GM23338 (cell line): ENCODE measurements at regions not wholly inside any gene's neighbourhood (a gene's known extent, or its start where the extent isn't known, plus 50 kb on each side); places are given as distances from the start of the nearest gene placed in this dataset.

Experiments
- ATAC-seq: fragments of 200-7000 bp; cut with Tn5 transposase; 3 replicates; pipeline ENCODE4 v1.9.1; 2020
- DNase-seq: peaks from one replicate; pipeline ENCODE4 v3.0.0-alpha.2; 2015; ENCODE audit warnings: low spot score
- H2AFZ ChIP-seq: fragments of 200-600 bp; sonication (generic); 2 replicates; pipeline ENCODE4 v1.8.0; 2016; ENCODE audit warnings: antibody characterized with exemption, mild to moderate bottlenecking, moderate library complexity
- H3F3A ChIP-seq: fragments of 200-600 bp; sonication (generic); replicated peaks from 2 replicates; pipeline ENCODE4 v1.8.0; 2017; ENCODE audit warnings: antibody characterized with exemption, mixed run types, low read depth
- H3K27ac ChIP-seq: fragments of 200-600 bp; sonication (generic); 2 replicates; pipeline ENCODE4 v1.6.1; 2016; ENCODE audit warnings: low read depth
- H3K27me3 ChIP-seq: fragments of 200-600 bp; sonication (generic); 2 replicates; pipeline ENCODE4 v1.8.0; 2016; ENCODE audit warnings: mild to moderate bottlenecking, mixed run types, moderate library complexity; ENCODE audit not compliant: insufficient read depth
- H3K36me3 ChIP-seq: fragments of 200-600 bp; sonication (generic); 2 replicates; pipeline ENCODE4 v1.8.0; 2016; ENCODE audit warnings: mild to moderate bottlenecking; ENCODE audit not compliant: insufficient read depth
- H3K4me1 ChIP-seq: fragments of 200-600 bp; sonication (generic); 2 replicates; pipeline ENCODE4 v1.8.0; 2016; ENCODE audit warnings: mild to moderate bottlenecking, moderate library complexity; ENCODE audit not compliant: insufficient read depth
- H3K4me2 ChIP-seq: fragments of 200-600 bp; sonication (generic); 2 replicates; pipeline ENCODE4 v1.7.1; 2017; ENCODE audit warnings: mixed run types
- H3K4me3 ChIP-seq: fragments of 200-600 bp; sonication (generic); 2 replicates; pipeline ENCODE4 v1.6.1; 2016; ENCODE audit warnings: mixed run types
- H3K79me2 ChIP-seq: fragments of 200-600 bp; sonication (generic); replicated peaks from 2 replicates; pipeline ENCODE4 v1.8.0; 2017; ENCODE audit warnings: mild to moderate bottlenecking; ENCODE audit not compliant: insufficient read depth
- H3K9me2 ChIP-seq: fragments of 200-600 bp; sonication (generic); 2 replicates; pipeline ENCODE4 v1.8.0; 2017; ENCODE audit not compliant: insufficient read depth
- H4K20me1 ChIP-seq: fragments of 200-600 bp; sonication (generic); replicated peaks from 2 replicates; pipeline ENCODE4 v1.8.0; 2017; ENCODE audit warnings: mild to moderate bottlenecking; ENCODE audit not compliant: insufficient read depth
- H3K27ac Mint-ChIP-seq: 2 replicates; pipeline ENCODE4 v1.8.0; 2020; ENCODE audit warnings: inconsistent platforms, mild to moderate bottlenecking, moderate library complexity, mixed read lengths
- H3K27me3 Mint-ChIP-seq: 3 replicates; pipeline ENCODE4 v1.8.0; 2022; ENCODE audit warnings: low read depth, mild to moderate bottlenecking, moderate library complexity, mixed read lengths, inconsistent platforms; ENCODE audit not compliant: insufficient read depth, poor library complexity
- H3K36me3 Mint-ChIP-seq: 3 replicates; pipeline ENCODE4 v1.8.0; 2021; ENCODE audit warnings: low read depth, mild to moderate bottlenecking, inconsistent platforms, moderate library complexity, mixed read lengths
- H3K4me1 Mint-ChIP-seq: 3 replicates; pipeline ENCODE4 v1.8.0; 2020; ENCODE audit warnings: mild to moderate bottlenecking, inconsistent platforms, mixed read lengths
- H3K4me3 Mint-ChIP-seq: 3 replicates; pipeline ENCODE4 v1.8.0; 2021; ENCODE audit warnings: moderate library complexity, mild to moderate bottlenecking, inconsistent platforms, mixed read lengths
- H3K9me3 Mint-ChIP-seq: 3 replicates; pipeline ENCODE4 v1.8.0; 2020; ENCODE audit warnings: moderate library complexity, mild to moderate bottlenecking, inconsistent platforms, mixed read lengths
- CREB1 ChIP-seq: fragments of 250-450 bp; sonication (Bioruptor Pico); IDR thresholded peaks from 2 replicates; pipeline ENCODE4 v1.5.0; 2020; ENCODE audit warnings: low read depth, mild to moderate bottlenecking, moderate library complexity
- CTCF ChIP-seq, 2 experiments: fragments of 200-600 bp in 1 of 2; sonication (generic) in 1 of 2; conservative IDR thresholded peaks; 2 replicates each; pipeline versions ENCODE4 v1.5.1 to v1.6.1; 2016 to 2017; ENCODE audit warnings: antibody characterized with exemption in 2 of 2, low read depth in 2 of 2, mild to moderate bottlenecking in 2 of 2, moderate library complexity in 1 of 2
- ETS1 ChIP-seq: IDR thresholded peaks from 2 replicates; pipeline ENCODE4 v1.6.1; 2016; ENCODE audit warnings: antibody characterized with exemption
- EZH2 ChIP-seq: fragments of 200-600 bp; sonication (generic); IDR thresholded peaks from one replicate; pipeline ENCODE4 v1.8.0; 2017; ENCODE audit warnings: antibody characterized with exemption, mild to moderate bottlenecking, low read depth; ENCODE audit not compliant: unreplicated experiment
- EZH2phosphoT487 ChIP-seq: fragments of 200-600 bp; sonication (generic); IDR thresholded peaks from one replicate; pipeline ENCODE4 v1.8.1; 2018; ENCODE audit warnings: antibody characterized with exemption; ENCODE audit not compliant: unreplicated experiment
- JUNB ChIP-seq: IDR thresholded peaks from one replicate; pipeline ENCODE4 v1.6.1; 2016; ENCODE audit warnings: antibody characterized with exemption; ENCODE audit not compliant: unreplicated experiment
- NANOG ChIP-seq: IDR thresholded peaks from 2 replicates; pipeline ENCODE4 v1.6.1; 2016; ENCODE audit warnings: antibody characterized with exemption, borderline replicate concordance
- POLR2AphosphoS5 ChIP-seq: IDR thresholded peaks from 2 replicates; pipeline ENCODE4 v1.6.1; 2016; ENCODE audit warnings: antibody characterized with exemption, low read depth
- REST ChIP-seq: IDR thresholded peaks from one replicate; pipeline ENCODE4 v1.6.1; 2018; ENCODE audit warnings: antibody characterized with exemption; ENCODE audit not compliant: unreplicated experiment
- STAT1 ChIP-seq: IDR thresholded peaks from one replicate; pipeline ENCODE4 v1.6.1; 2016; ENCODE audit warnings: antibody characterized with exemption; ENCODE audit not compliant: unreplicated experiment
- ZNF114 ChIP-seq: fragments of 250-450 bp; sonication (Bioruptor Pico); IDR thresholded peaks from 2 replicates; pipeline ENCODE4 v1.5.0; 2020; ENCODE audit warnings: mild to moderate bottlenecking, moderate library complexity
- ZNF331 ChIP-seq: fragments of 250-450 bp; sonication (Bioruptor Pico); IDR thresholded peaks from 2 replicates; pipeline ENCODE4 v1.5.0; 2020; ENCODE audit warnings: low read depth, mild to moderate bottlenecking, moderate library complexity
- ZNF462 ChIP-seq: fragments of 250-450 bp; sonication (Bioruptor Pico); IDR thresholded peaks from 2 replicates; pipeline ENCODE4 v1.5.0; 2020; ENCODE audit warnings: mild to moderate bottlenecking, moderate library complexity

GRCh38 chr4:174401471-174402130 lies 117.9 kb downstream of the CEP44 start:
- Histone ChIP-seq H3K27ac (peak overlapping the region; percentile 94), H3K4me3 (peak overlapping the region; percentile 22; the same call in 1 of the 2 replicates), H3K36me3 (no peaks in the 10 kb centered on the region), H2AFZ (no peak overlapping the region), H4K20me1 (no peaks in the 10 kb centered on the region), H3K4me2 (peak overlapping the region; percentile 44), H3K9me2 (peaks cover 13% of the 10 kb centered on the region; the same call in 1 of the 2 replicates), H3F3A (0 out of 2 replicates have a peak, but pooled peaks cover 3% of the 10 kb centered on the region), H3K79me2 (no peaks in the 10 kb centered on the region), H3K27me3 (no peaks in the 10 kb centered on the region), H3K4me1 (peaks cover 41% of the 10 kb centered on the region)
- Mint-ChIP-seq H3K27ac (no peak overlapping the region), H3K4me3 (no peak overlapping the region), H3K9me3 (no peaks in the 10 kb centered on the region), H3K36me3 (no peaks in the 10 kb centered on the region; the same call in 2 of the 3 replicates), H3K4me1 (peaks cover 40% of the 10 kb centered on the region), H3K27me3 (peaks cover 7% of the 10 kb centered on the region)
- TF ChIP-seq STAT1: no peak
- no peak for TF ChIP-seq EZH2phosphoT487
- TF ChIP-seq NANOG: no peak
- TF ChIP-seq ZNF331 (CRISPR knock-in tag): no peak
- no peak for TF ChIP-seq ZNF462
- TF ChIP-seq EZH2: no peak
- no peak for TF ChIP-seq POLR2AphosphoS5
- no peak for TF ChIP-seq REST
- TF ChIP-seq JUNB: no peak
- no peak for TF ChIP-seq ZNF114 (CRISPR knock-in tag)
- no peak for TF ChIP-seq CTCF (conservative IDR thresholded peaks at IDR 0.05; ENCODE audit: low read depth in 2 of 2)
- no peak for TF ChIP-seq ETS1
- no peak for TF ChIP-seq CREB1 (CRISPR knock-in tag)
- DNase-seq (no peak), ATAC-seq (no peak)
